ENCODE measurements at regions not wholly inside any gene's neighbourhood (a gene's known extent, or its start where the extent isn't known, plus 50 kb on each side); places are given as distances from the start of the nearest gene placed in this dataset.

- no peak for DNase-seq (ENCODE audit: low spot score)
- no peak for TF ChIP-seq CTCF (IDR thresholded peaks at IDR 0.05)
- H3K27ac ChIP-seq = no peak overlapping the region
- no peak overlapping the region for H3K4me3 ChIP-seq
Observed at GRCh38 chr2:129707800-129708199, 271.7 kb upstream of the RAB6C start.

GRCh38 chr2:129708221-129708967 is 271.1 kb upstream of the RAB6C start:
- Histone ChIP-seq H3K4me3 (no peak overlapping the region), H3K27ac (no peak overlapping the region)
- no peak for TF ChIP-seq CTCF (IDR thresholded peaks at IDR 0.05)
- no peak for DNase-seq (ENCODE audit: low spot score)

GRCh38 chr2:129709001-129709955 is 270.2 kb upstream of the RAB6C start:
- TF ChIP-seq CTCF (IDR thresholded peaks at IDR 0.05) = no peak
- Histone ChIP-seq H3K4me3 (no peak overlapping the region), H3K27ac (no peak overlapping the region)
- DNase-seq (ENCODE audit: low spot score) = no peak

GRCh38 chr2:129709956-129710598 is 269.4 kb upstream of the RAB6C start:
- TF ChIP-seq CTCF (IDR thresholded peaks at IDR 0.05) = no peak
- no peak overlapping the region for H3K4me3 ChIP-seq
- no peak for DNase-seq (ENCODE audit: low spot score)
- no peak overlapping the region for H3K27ac ChIP-seq

- H3K4me3 ChIP-seq = no peak overlapping the region
- DNase-seq (ENCODE audit: low spot score) = no peak
Observed at GRCh38 chr2:129710670-129711495, 268.6 kb upstream of the RAB6C start.

More at GRCh38 chr2:129710670-129711495, 268.6 kb upstream of the RAB6C start:
- no peak overlapping the region for H3K27ac ChIP-seq
- TF ChIP-seq CTCF (IDR thresholded peaks at IDR 0.05) = no peak

Measured in coronary artery (tissue), 2 donors.